ENCODE measurements at regions not wholly inside any gene's neighbourhood (a gene's known extent, or its start where the extent isn't known, plus 50 kb on each side); places are given as distances from the start of the nearest gene placed in this dataset.

DNA sequence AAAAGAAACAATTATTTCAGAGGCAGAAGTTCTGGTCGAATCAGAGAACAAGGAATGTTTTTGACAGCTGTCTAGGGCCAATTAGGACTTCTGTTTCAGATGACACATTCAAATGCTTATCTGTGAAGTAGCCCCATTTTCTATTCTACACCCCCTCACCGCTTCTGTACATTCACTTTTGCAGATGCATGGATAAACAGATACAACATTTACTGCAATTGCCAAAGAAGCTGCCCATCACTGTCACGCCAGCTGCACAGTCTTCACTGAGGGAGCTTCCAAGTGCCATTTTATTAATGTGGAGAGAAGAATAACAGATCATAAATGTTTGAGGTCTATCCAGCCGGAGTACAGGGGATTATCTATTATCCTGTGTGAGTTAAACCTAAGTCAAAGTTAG is 426.8 kb upstream of the ARID1B start:
- Mint-ChIP-seq H3K27me3 (ENCODE audit: unreplicated experiment) (peaks cover 22% of the 10 kb centered on the region), H3K4me1 (ENCODE audit: low read depth, unreplicated experiment) (no peaks in the 10 kb centered on the region), H3K9me3 (ENCODE audit: low read depth, unreplicated experiment) (peaks cover 3% of the 10 kb centered on the region), H3K27ac (ENCODE audit: unreplicated experiment) (no peak overlapping the region), H3K4me3 (ENCODE audit: low read depth, unreplicated experiment) (no peak overlapping the region), H3K36me3 (ENCODE audit: insufficient read depth, unreplicated experiment) (no peaks in the 10 kb centered on the region)
- no TSS peak for BruUV-seq (replicated peaks)
- DNase-seq: no peak
- TF ChIP-seq, protein P1, sequence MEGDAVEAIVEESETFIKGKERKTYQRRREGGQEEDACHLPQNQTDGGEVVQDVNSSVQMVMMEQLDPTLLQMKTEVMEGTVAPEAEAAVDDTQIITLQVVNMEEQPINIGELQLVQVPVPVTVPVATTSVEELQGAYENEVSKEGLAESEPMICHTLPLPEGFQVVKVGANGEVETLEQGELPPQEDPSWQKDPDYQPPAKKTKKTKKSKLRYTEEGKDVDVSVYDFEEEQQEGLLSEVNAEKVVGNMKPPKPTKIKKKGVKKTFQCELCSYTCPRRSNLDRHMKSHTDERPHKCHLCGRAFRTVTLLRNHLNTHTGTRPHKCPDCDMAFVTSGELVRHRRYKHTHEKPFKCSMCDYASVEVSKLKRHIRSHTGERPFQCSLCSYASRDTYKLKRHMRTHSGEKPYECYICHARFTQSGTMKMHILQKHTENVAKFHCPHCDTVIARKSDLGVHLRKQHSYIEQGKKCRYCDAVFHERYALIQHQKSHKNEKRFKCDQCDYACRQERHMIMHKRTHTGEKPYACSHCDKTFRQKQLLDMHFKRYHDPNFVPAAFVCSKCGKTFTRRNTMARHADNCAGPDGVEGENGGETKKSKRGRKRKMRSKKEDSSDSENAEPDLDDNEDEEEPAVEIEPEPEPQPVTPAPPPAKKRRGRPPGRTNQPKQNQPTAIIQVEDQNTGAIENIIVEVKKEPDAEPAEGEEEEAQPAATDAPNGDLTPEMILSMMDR (IDR thresholded peaks at IDR 0.05; ENCODE audit: unreplicated experiment): no peak
- intact Hi-C loops (cut with micrococcal nuclease; ENCODE audit: unreplicated experiment): no loop called here
- CTCF ChIA-PET: no interaction called here

DNA sequence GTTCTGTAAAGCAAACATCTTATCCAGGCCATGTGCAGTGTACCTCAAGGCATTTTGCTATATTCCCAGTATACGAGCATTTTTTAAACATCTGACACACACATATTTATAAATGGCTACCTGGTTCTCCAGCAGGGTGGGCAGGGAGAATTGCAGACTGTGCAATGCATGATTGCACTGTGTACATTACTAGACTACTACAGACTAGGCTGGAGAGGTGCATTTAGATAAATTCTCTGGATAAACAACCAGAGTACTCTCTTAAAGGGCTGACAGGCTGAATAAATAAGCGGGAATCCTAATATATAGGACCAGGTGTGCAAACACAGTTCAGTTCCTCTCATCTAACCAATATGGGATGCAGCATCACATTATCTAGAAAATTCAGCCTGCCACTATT is 428.3 kb upstream of the ARID1B start:
- Mint-ChIP-seq H3K27me3 (ENCODE audit: unreplicated experiment) (peaks cover 22% of the 10 kb centered on the region), H3K36me3 (ENCODE audit: insufficient read depth, unreplicated experiment) (no peaks in the 10 kb centered on the region), H3K4me1 (ENCODE audit: low read depth, unreplicated experiment) (no peaks in the 10 kb centered on the region), H3K27ac (ENCODE audit: unreplicated experiment) (no peak overlapping the region), H3K9me3 (ENCODE audit: low read depth, unreplicated experiment) (peaks cover 3% of the 10 kb centered on the region), H3K4me3 (ENCODE audit: low read depth, unreplicated experiment) (no peak overlapping the region)
- no peak for DNase-seq
- TF ChIP-seq, protein P1 (IDR thresholded peaks at IDR 0.05; ENCODE audit: unreplicated experiment): no peak
- BruUV-seq (replicated peaks): no TSS peak
- intact Hi-C loops (cut with micrococcal nuclease; ENCODE audit: unreplicated experiment): no loop called here
- CTCF ChIA-PET: no interaction called here

DNA sequence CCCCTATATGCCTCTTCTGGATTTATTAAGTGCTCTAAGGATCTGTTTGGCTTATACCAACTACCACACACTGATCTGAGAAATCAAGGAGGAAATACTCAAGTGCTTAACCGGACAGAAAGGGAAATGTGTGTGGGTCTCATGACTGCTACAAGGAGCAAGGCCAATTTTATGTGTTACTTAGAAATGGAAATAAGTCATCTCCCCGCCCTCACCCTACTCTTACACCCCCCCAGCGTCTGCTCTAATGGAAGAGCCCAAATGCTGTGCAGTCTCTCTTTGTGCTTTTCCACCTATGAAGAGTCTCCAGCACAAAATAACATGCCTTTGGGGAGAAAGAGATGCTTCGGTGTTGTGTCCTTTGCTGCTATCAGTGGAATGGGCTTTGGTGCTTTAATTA is 428.8 kb upstream of the ARID1B start:
- H3K4me1 Mint-ChIP-seq (ENCODE audit: low read depth, unreplicated experiment): no peaks in the 10 kb centered on the region
- H3K36me3 Mint-ChIP-seq (ENCODE audit: insufficient read depth, unreplicated experiment): no peaks in the 10 kb centered on the region
- H3K27ac Mint-ChIP-seq (ENCODE audit: unreplicated experiment): no peak overlapping the region

DNA sequence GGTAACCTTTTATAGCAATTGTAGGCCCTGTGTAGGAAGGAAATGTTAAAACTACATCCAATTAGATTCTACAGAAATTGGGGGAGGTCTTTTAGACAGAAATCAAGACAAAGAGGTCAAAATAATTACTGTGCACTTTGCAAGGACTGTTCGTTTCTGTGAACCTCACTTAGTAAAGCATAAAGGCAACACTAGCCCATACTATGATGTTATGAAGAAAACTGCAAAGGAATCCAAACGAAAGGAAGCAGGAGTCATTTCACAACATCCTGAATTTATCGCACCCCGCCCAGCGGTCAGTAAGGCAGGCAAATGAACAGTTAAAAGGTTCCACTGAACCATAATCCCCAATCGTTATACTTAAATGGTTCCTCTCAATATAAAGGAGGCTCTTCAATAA is 429.5 kb upstream of the ARID1B start:
- no peak overlapping the region for H3K27ac Mint-ChIP-seq (ENCODE audit: unreplicated experiment)
- H3K36me3 Mint-ChIP-seq (ENCODE audit: insufficient read depth, unreplicated experiment): no peaks in the 10 kb centered on the region
- peaks cover 3% of the 10 kb centered on the region for H3K9me3 Mint-ChIP-seq (ENCODE audit: low read depth, unreplicated experiment)
- no TSS peak for BruUV-seq (replicated peaks)
- DNase-seq: no peak
- TF ChIP-seq, protein P1 (IDR thresholded peaks at IDR 0.05; ENCODE audit: unreplicated experiment): no peak
- H3K4me1 Mint-ChIP-seq (ENCODE audit: low read depth, unreplicated experiment): no peaks in the 10 kb centered on the region
- CTCF ChIA-PET: no interaction called here
- H3K4me3 Mint-ChIP-seq (ENCODE audit: low read depth, unreplicated experiment): no peak overlapping the region
- intact Hi-C loops (cut with micrococcal nuclease; ENCODE audit: unreplicated experiment): no loop called here
- H3K27me3 Mint-ChIP-seq (ENCODE audit: unreplicated experiment): peaks cover 21% of the 10 kb centered on the region

More for the DNA sequence above, 428.8 kb upstream of the ARID1B start:
- no TSS peak for BruUV-seq (replicated peaks)
- TF ChIP-seq, protein P1 (IDR thresholded peaks at IDR 0.05; ENCODE audit: unreplicated experiment): no peak
- no peak for DNase-seq
- peaks cover 22% of the 10 kb centered on the region for H3K27me3 Mint-ChIP-seq (ENCODE audit: unreplicated experiment)
- CTCF ChIA-PET: no interaction called here
- intact Hi-C loops (cut with micrococcal nuclease; ENCODE audit: unreplicated experiment): no loop called here
- peaks cover 3% of the 10 kb centered on the region for H3K9me3 Mint-ChIP-seq (ENCODE audit: low read depth, unreplicated experiment)
- H3K4me3 Mint-ChIP-seq (ENCODE audit: low read depth, unreplicated experiment): no peak overlapping the region

DNA sequence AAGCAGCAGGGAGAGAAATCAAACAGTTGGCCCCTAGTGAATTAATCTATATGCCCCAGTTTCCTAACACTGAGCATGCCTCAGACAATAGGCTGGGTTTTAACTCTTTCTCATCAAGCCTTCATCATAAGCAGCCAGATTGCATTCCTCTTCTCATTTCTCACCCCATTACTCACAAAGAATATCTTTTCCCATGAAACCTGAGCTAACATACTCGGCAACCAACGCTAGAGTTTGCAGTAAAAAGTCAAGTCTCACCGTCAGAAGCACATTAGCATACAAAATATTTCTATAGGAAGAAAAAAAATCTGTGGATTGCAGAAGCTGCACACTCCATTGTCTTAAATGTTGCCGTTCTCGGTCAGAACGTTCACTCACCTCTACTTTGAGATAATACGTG is 429.9 kb upstream of the ARID1B start:
- no TSS peak for BruUV-seq (replicated peaks)

More for the DNA sequence above, 429.9 kb upstream of the ARID1B start:
- peaks cover 17% of the 10 kb centered on the region for H3K27me3 Mint-ChIP-seq (ENCODE audit: unreplicated experiment)
- DNase-seq: no peak
- H3K36me3 Mint-ChIP-seq (ENCODE audit: insufficient read depth, unreplicated experiment): no peaks in the 10 kb centered on the region
- TF ChIP-seq, protein P1 (IDR thresholded peaks at IDR 0.05; ENCODE audit: unreplicated experiment): no peak
- H3K9me3 Mint-ChIP-seq (ENCODE audit: low read depth, unreplicated experiment): peaks cover 3% of the 10 kb centered on the region
- CTCF ChIA-PET: no interaction called here
- no peak overlapping the region for H3K27ac Mint-ChIP-seq (ENCODE audit: unreplicated experiment)
- H3K4me3 Mint-ChIP-seq (ENCODE audit: low read depth, unreplicated experiment): no peak overlapping the region
- intact Hi-C loops (cut with micrococcal nuclease; ENCODE audit: unreplicated experiment): no loop called here
- no peaks in the 10 kb centered on the region for H3K4me1 Mint-ChIP-seq (ENCODE audit: low read depth, unreplicated experiment)
